ENCODE measurements at regions not wholly inside any gene's neighbourhood (a gene's known extent, or its start where the extent isn't known, plus 50 kb on each side); places are given as distances from the start of the nearest gene placed in this dataset.
"Not testable (repeated sequence)": the region's sequence is repeated elsewhere in the genome, so short reads cannot be mapped to it uniquely, and the experiment has no call there.

- H3K36me3 ChIP-seq (ENCODE audit: control insufficient read depth, insufficient read depth, low read length); DNase-seq (ENCODE audit: low read depth); H3K27me3 ChIP-seq (ENCODE audit: control insufficient read depth, insufficient read depth, low read length); FAIRE-seq; H3K4me3 ChIP-seq (ENCODE audit: low read depth, low read length): not testable (repeated sequence)
Measured at GRCh38 chr11:3538220-3538619, 103.6 kb downstream of the ART5 start.

DNA sequence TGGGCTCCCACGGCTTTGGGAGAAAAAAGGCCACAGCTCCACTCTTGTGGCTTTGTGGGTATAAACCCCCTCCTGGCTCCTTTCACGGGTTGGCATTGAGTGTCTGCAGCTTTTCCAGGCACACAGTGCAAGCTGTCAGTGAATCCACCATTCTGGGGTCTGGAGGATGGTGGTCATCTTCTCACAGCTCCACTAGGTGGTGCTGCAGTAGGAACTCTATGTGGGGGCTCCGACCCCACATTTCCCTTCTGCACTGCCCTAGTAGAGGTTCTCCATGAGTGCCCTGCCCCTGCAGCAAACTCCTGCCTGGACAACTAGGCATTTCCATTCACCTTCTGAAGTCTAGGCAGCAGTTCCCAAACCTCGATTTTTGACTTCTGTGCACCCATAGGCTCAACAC is 104.5 kb downstream of the ART5 start:
- H3K27me3 ChIP-seq (ENCODE audit: control insufficient read depth, insufficient read depth, low read length); H3K4me3 ChIP-seq (ENCODE audit: low read depth, low read length); DNase-seq (ENCODE audit: low read depth); FAIRE-seq; H3K36me3 ChIP-seq (ENCODE audit: control insufficient read depth, insufficient read depth, low read length): not testable (repeated sequence)

- H3K27me3 ChIP-seq (ENCODE audit: control insufficient read depth, insufficient read depth, low read length); FAIRE-seq; DNase-seq (ENCODE audit: low read depth); H3K36me3 ChIP-seq (ENCODE audit: control insufficient read depth, insufficient read depth, low read length); H3K4me3 ChIP-seq (ENCODE audit: low read depth, low read length): not testable (repeated sequence)
Measured at GRCh38 chr11:3532958-3533357, 108.8 kb downstream of the ART5 start.

GRCh38 chr11:3531280-3531679 is 110.5 kb downstream of the ART5 start:
- FAIRE-seq; H3K36me3 ChIP-seq (ENCODE audit: control insufficient read depth, insufficient read depth, low read length); H3K27me3 ChIP-seq (ENCODE audit: control insufficient read depth, insufficient read depth, low read length); DNase-seq (ENCODE audit: low read depth); H3K4me3 ChIP-seq (ENCODE audit: low read depth, low read length): not testable (repeated sequence)

DNA sequence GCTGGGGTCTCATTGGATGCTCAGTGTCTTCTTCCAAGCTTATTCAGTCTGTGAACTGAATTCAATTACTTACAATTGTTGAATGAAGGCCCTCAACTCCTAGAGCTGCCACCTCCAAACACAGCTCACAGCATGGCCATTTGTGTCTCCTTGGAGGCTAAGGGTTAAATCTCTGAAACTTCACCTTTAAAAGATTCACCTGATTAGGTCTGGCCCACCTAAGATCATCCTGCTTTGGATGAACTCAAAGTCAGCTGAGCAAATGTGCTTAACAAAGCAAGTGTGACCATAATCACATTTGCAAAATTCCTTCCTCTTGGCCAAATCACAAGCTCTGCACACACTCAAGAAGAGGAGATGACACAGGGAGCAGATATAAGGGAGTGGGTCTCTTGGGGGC is 118.2 kb downstream of the ART5 start:
- not testable (repeated sequence) for H3K27me3 ChIP-seq (ENCODE audit: control insufficient read depth, insufficient read depth, low read length); H3K36me3 ChIP-seq (ENCODE audit: control insufficient read depth, insufficient read depth, low read length); FAIRE-seq; DNase-seq (ENCODE audit: low read depth); H3K4me3 ChIP-seq (ENCODE audit: low read depth, low read length)

DNA sequence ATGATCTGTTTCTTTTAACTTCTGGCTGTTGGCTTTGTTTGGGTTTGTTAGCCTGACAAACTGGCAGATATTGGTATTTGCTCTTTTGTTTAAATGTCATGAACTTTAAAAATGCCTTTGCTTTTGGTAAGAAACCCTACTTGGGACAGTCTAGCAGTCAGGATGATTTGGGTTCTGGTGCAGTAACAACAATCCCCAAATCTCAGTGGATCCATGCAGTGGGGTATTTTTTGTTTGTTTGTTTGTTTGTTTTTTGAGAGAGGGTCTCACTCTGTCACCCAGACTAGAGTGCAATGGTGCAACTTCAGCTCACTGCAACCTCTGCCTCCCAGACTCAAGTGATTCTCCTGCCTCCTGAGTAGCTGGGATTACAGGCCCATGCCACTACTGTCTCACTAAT is 120.9 kb downstream of the ART5 start:
- not testable (repeated sequence) for H3K4me3 ChIP-seq (ENCODE audit: low read depth, low read length); FAIRE-seq; H3K27me3 ChIP-seq (ENCODE audit: control insufficient read depth, insufficient read depth, low read length); DNase-seq (ENCODE audit: low read depth); H3K36me3 ChIP-seq (ENCODE audit: control insufficient read depth, insufficient read depth, low read length)

DNA sequence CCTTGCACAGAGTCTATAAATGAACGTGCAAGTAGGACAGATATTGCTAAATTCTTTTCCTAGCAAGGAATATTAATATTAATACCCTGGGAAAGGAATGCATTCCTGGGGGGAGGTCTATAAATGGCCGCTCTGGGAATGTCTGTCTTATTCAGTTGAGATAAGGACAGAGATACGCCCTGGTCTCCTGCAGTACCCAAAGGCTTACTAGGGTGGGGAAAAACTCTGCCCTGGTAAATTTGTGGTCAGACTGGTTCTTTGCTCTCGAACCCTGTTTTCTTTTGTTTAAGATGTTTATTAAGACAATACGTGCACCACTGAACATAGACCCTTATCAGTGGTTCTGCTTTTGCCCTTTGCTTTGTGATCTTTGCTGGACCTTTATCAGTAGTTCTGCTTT is 122.0 kb downstream of the ART5 start:
- H3K27me3 ChIP-seq (ENCODE audit: control insufficient read depth, insufficient read depth, low read length); FAIRE-seq; H3K4me3 ChIP-seq (ENCODE audit: low read depth, low read length); DNase-seq (ENCODE audit: low read depth); H3K36me3 ChIP-seq (ENCODE audit: control insufficient read depth, insufficient read depth, low read length): not testable (repeated sequence)

DNA sequence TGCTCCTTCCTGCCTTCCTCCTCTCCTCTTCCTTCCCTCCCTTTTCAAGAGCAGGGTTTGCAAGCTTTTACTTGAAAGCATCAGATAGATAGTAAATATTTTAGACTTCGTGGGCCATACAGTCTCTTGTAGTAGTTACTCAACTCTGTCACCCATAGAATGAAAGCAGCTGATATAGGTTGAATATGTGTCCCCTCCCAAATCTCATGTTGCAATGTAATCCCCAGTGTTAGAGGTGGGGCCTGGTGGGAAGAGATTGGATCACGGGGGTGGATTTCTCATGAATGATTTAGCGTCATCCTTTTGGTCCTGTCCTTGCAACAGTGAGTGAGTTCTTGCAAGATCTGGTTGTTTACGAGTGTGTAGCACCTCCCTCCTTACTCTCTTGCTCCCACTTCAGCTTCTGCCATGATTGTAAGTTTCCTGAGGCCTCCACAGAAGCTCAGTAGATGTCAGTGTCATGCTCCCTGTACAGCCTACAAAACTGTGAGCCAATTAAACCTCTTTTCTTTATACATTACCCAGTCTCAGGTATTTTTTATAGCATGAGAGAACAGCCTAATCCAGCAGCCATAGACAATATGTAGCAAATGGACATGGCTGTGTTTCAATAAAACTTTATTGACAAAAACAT is 124.7 kb downstream of the ART5 start:
- not testable (repeated sequence) for FAIRE-seq; H3K4me3 ChIP-seq (ENCODE audit: low read depth, low read length); H3K36me3 ChIP-seq (ENCODE audit: control insufficient read depth, insufficient read depth, low read length); H3K27me3 ChIP-seq (ENCODE audit: control insufficient read depth, insufficient read depth, low read length); DNase-seq (ENCODE audit: low read depth)

DNA sequence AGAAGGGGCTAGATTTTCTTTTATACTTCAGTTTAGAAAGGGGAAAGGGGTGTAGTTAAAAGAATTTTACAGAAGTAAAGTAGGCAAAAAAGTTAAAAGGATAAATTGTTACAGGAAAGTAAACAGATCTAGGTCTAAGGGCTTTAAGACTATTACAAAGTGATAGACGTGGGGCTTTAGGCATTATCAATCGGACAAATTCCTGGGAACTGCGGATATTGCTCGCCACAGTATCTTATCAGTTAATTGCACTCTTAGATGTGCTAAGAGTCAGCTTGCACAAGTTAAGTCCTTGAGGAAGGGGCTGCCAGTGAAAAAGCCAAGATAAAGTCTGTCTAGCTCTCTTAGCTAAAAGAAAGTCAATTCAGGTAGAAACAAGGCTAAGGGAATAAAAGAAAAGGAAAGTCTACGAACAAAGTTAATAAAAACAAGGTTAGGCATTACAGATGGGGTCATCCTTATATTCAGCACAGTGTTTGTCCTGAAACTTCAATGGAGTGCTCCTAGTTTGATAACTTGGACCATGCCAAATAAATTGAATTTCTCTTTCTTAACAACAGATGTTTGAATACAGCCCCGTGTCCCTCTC is 125.4 kb downstream of the ART5 start:
- H3K36me3 ChIP-seq (ENCODE audit: control insufficient read depth, insufficient read depth, low read length); H3K4me3 ChIP-seq (ENCODE audit: low read depth, low read length); H3K27me3 ChIP-seq (ENCODE audit: control insufficient read depth, insufficient read depth, low read length); FAIRE-seq; DNase-seq (ENCODE audit: low read depth): not testable (repeated sequence)

- not testable (repeated sequence) for H3K27me3 ChIP-seq (ENCODE audit: control insufficient read depth, insufficient read depth, low read length); DNase-seq (ENCODE audit: low read depth); FAIRE-seq; H3K4me3 ChIP-seq (ENCODE audit: low read depth, low read length); H3K36me3 ChIP-seq (ENCODE audit: control insufficient read depth, insufficient read depth, low read length)
Measured at GRCh38 chr11:3514635-3515424, 127.0 kb downstream of the ART5 start.

GRCh38 chr11:3513311-3513710 is 128.5 kb downstream of the ART5 start:
- H3K36me3 ChIP-seq (ENCODE audit: control insufficient read depth, insufficient read depth, low read length); H3K4me3 ChIP-seq (ENCODE audit: low read depth, low read length); H3K27me3 ChIP-seq (ENCODE audit: control insufficient read depth, insufficient read depth, low read length); FAIRE-seq; DNase-seq (ENCODE audit: low read depth): not testable (repeated sequence)

DNA sequence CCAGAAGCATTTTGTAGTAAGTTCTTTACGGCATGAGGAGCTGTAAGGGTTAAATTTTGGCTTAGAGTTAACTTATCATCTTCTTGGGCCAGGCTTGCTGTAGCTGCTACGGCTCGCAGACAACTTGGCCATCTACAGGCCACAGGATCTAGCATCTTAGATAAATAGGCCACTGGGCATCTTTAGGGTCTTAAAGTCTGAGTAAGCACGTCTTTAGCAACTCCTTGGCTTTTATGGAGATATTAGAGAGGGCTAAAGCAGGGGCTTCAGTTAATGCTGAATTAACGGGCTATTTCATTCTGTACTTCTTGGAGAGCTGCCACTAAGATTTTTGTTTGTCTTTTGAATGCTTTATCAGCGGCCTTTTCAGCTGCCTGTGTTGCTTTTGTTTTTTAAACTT is 129.0 kb downstream of the ART5 start:
- FAIRE-seq; H3K27me3 ChIP-seq (ENCODE audit: control insufficient read depth, insufficient read depth, low read length); H3K4me3 ChIP-seq (ENCODE audit: low read depth, low read length); DNase-seq (ENCODE audit: low read depth); H3K36me3 ChIP-seq (ENCODE audit: control insufficient read depth, insufficient read depth, low read length): not testable (repeated sequence)

DNA sequence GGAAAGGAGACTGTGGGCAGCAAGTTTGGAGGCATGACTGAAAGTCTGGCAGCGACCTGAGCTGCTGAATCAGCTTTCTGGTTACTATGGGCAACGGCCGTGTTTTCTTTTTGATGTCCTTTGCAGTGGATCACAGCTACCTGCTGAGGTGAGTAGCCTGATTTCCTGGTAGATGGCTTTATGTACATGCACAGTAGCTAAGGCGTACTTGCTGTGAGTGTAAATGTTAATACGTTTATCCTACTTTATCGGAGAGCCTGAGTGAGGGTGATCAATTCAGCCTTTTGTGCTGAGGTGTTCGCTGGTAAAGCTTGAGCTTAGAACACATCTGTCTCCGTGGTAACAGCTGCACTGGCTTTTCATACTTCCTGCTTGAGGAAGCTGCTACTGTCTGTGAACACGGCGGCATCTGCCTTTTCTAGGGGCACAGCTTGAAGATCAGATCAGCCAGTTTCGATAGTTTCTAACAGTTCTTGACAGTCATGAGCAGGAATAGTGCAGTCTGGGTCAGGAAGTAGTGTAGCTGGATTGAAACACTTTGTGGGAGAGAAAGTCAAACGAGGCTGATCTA is 129.6 kb downstream of the ART5 start:
- DNase-seq (ENCODE audit: low read depth) = peak; percentile 27
- H3K4me3 ChIP-seq (ENCODE audit: low read depth, low read length) = not testable (repeated sequence)

GRCh38 chr11:3511416-3512132 is 130.2 kb downstream of the ART5 start:
- not testable (repeated sequence) for DNase-seq (ENCODE audit: low read depth); FAIRE-seq

More for the DNA sequence above, 129.6 kb downstream of the ART5 start:
- H3K27me3 ChIP-seq (ENCODE audit: control insufficient read depth, insufficient read depth, low read length); FAIRE-seq; H3K36me3 ChIP-seq (ENCODE audit: control insufficient read depth, insufficient read depth, low read length): not testable (repeated sequence)

More at GRCh38 chr11:3511416-3512132, 130.2 kb downstream of the ART5 start:
- H3K27me3 ChIP-seq (ENCODE audit: control insufficient read depth, insufficient read depth, low read length); H3K4me3 ChIP-seq (ENCODE audit: low read depth, low read length); H3K36me3 ChIP-seq (ENCODE audit: control insufficient read depth, insufficient read depth, low read length): not testable (repeated sequence)
